GM23248 (cell line): ENCODE measurements at regions not wholly inside any gene's neighbourhood (a gene's known extent, or its start where the extent isn't known, plus 50 kb on each side); places are given as distances from the start of the nearest gene placed in this dataset.

Source experiments
- EZH2 ChIP-seq: fragments of 200-600 bp; sonication (generic); IDR thresholded peaks from 2 replicates; pipeline ENCODE4 v1.6.1; 2018; ENCODE audit warnings: antibody characterized with exemption, mild to moderate bottlenecking; ENCODE audit not compliant: insufficient read depth, poor library complexity, severe bottlenecking
- EZH2phosphoT487 ChIP-seq: fragments of 200-600 bp; sonication (generic); IDR thresholded peaks from 2 replicates; pipeline ENCODE4 v1.6.1; 2018; ENCODE audit warnings: antibody characterized with exemption, moderate library complexity, mild to moderate bottlenecking, low read depth; ENCODE audit not compliant: insufficient read depth

GRCh38 chr1:191943684-191944083 lies 214.6 kb upstream of the RGS18 start:
- TF ChIP-seq EZH2 (no peak), EZH2phosphoT487 (no peak)
